ENCODE measurements at regions not wholly inside any gene's neighbourhood (a gene's known extent, or its start where the extent isn't known, plus 50 kb on each side); places are given as distances from the start of the nearest gene placed in this dataset.

GRCh38 chr2:240247241-240247867, 106.9 kb upstream of the OTOS start:
- TF ChIP-seq CTCF (IDR thresholded peaks at IDR 0.05; ENCODE audit: low read depth, low read length), result no peak
- TF ChIP-seq MAX (IDR thresholded peaks at IDR 0.05; ENCODE audit: low read depth, low read length), result no peak
- no peak for TF ChIP-seq POLR2A (IDR thresholded peaks at IDR 0.05; ENCODE audit: extremely low read depth, insufficient read length)

All from NB4 (cell line).